ENCODE measurements at regions not wholly inside any gene's neighbourhood (a gene's known extent, or its start where the extent isn't known, plus 50 kb on each side); places are given as distances from the start of the nearest gene placed in this dataset.

DNA sequence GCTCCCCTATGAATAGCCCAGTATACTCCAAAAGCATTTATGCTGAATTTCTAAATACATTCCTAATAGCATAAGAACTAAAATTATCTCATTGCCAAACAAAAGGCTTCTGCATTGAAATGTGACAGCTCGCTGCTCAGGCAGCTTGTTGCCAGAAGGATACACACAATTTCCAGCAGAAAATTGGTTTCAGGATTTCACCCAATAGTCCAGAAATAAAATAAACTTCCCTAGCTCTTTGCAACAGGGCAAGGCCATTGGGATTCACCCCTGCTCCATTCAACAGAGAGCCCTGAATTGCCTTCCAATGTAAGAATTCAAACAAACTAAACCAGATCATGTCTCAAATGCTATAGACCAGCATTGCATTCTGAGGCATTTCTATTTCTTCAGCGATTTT is 70.7 kb downstream of the RBM43 start (continued):
- TF ChIP-seq ZNF138 (CRISPR knock-in tag; conservative IDR thresholded peaks at IDR 0.05): no peak
- TF ChIP-seq, protein P1, sequence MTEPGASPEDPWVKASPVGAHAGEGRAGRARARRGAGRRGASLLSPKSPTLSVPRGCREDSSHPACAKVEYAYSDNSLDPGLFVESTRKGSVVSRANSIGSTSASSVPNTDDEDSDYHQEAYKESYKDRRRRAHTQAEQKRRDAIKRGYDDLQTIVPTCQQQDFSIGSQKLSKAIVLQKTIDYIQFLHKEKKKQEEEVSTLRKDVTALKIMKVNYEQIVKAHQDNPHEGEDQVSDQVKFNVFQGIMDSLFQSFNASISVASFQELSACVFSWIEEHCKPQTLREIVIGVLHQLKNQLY (CRISPR knock-in tag; IDR thresholded peaks at IDR 0.05): no peak
- TF ChIP-seq, protein P2, sequence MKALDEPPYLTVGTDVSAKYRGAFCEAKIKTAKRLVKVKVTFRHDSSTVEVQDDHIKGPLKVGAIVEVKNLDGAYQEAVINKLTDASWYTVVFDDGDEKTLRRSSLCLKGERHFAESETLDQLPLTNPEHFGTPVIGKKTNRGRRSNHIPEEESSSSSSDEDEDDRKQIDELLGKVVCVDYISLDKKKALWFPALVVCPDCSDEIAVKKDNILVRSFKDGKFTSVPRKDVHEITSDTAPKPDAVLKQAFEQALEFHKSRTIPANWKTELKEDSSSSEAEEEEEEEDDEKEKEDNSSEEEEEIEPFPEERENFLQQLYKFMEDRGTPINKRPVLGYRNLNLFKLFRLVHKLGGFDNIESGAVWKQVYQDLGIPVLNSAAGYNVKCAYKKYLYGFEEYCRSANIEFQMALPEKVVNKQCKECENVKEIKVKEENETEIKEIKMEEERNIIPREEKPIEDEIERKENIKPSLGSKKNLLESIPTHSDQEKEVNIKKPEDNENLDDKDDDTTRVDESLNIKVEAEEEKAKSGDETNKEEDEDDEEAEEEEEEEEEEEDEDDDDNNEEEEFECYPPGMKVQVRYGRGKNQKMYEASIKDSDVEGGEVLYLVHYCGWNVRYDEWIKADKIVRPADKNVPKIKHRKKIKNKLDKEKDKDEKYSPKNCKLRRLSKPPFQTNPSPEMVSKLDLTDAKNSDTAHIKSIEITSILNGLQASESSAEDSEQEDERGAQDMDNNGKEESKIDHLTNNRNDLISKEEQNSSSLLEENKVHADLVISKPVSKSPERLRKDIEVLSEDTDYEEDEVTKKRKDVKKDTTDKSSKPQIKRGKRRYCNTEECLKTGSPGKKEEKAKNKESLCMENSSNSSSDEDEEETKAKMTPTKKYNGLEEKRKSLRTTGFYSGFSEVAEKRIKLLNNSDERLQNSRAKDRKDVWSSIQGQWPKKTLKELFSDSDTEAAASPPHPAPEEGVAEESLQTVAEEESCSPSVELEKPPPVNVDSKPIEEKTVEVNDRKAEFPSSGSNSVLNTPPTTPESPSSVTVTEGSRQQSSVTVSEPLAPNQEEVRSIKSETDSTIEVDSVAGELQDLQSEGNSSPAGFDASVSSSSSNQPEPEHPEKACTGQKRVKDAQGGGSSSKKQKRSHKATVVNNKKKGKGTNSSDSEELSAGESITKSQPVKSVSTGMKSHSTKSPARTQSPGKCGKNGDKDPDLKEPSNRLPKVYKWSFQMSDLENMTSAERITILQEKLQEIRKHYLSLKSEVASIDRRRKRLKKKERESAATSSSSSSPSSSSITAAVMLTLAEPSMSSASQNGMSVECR (CRISPR knock-in tag; IDR thresholded peaks at IDR 0.05; ENCODE audit: borderline replicate concordance): no peak
- TF ChIP-seq, protein P3, sequence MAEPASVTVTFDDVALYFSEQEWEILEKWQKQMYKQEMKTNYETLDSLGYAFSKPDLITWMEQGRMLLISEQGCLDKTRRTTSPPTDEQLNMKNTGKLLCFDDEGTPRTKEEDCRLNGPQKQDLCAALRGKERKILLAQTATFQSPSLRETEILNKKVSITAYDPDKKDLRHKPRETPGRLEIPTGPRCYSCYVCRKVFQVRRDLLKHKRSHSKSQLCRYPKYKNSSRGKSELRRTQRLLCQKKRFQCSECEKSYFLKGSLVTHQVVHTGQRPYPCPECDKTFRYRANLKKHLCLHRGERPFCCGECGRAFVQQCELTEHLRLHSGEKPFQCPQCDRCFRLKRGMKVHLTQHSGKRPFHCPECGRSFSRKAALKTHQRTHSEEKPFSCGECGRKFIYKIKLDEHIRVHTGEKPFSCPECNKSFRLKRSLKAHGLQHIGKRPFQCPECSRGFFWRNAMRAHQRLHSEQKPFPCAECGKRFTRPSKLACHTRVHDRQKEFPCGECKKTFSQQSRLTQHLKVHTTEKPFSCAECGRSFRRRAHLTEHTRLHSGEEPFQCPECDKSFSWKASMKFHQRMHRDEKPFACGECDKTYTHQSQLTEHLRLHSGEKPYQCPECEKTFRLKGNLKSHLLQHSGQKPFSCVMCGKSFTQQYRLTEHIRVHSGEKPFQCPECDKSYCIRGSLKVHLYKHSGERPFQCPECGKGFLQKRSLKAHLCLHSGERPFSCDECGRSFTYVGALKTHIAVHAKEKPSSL (CRISPR knock-in tag; conservative IDR thresholded peaks at IDR 0.05): no peak

DNA sequence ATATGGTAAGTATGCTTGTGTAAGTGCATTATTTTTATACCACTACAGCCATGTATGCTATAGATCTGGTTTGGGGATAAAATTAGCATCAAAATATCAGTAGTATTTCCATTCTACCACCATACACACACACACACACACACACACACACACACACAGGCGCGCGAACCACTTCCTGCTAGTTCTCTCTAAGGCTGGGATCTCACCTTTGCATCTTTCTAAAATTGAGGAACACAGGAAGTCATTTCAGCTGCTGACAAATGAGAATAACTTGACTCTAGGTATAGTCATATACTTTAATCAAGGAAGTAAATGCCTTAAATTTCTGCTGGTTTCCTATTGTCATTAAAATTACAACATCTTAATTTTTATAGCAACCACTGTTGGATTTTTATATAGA is 72.5 kb downstream of the RBM43 start:
- ATAC-seq: no peak
- Mint-ChIP-seq H3K4me1 (no peaks in the 10 kb centered on the region), H3K4me3 (no peak overlapping the region), H3K36me3 (no peaks in the 10 kb centered on the region; the same call in 1 of the 2 replicates), H3K27me3 (ENCODE audit: low read depth) (no peaks in the 10 kb centered on the region), H3K27ac (no peak overlapping the region), H3K9me3 (no peaks in the 10 kb centered on the region)
- ChIA-PET POLR2A (no interaction called here), CTCF (interaction anchor here (1.6 kb wide), 1 partner anchor 50 kb away, joined by 4 read pairs; no protein-coding TSS in a partner anchor)
- DNase-seq (ENCODE audit: low spot score): no peak
- TF ChIP-seq MYBL2 (CRISPR knock-in tag; IDR thresholded peaks at IDR 0.05) (no peak), JUN (CRISPR knock-in tag; IDR thresholded peaks at IDR 0.05) (no peak), NFYB (CRISPR knock-in tag; conservative IDR thresholded peaks at IDR 0.05; ENCODE audit: low read depth) (no peak), CREB1 (CRISPR knock-in tag; IDR thresholded peaks at IDR 0.05) (no peak)
- TF ChIP-seq, protein P4, sequence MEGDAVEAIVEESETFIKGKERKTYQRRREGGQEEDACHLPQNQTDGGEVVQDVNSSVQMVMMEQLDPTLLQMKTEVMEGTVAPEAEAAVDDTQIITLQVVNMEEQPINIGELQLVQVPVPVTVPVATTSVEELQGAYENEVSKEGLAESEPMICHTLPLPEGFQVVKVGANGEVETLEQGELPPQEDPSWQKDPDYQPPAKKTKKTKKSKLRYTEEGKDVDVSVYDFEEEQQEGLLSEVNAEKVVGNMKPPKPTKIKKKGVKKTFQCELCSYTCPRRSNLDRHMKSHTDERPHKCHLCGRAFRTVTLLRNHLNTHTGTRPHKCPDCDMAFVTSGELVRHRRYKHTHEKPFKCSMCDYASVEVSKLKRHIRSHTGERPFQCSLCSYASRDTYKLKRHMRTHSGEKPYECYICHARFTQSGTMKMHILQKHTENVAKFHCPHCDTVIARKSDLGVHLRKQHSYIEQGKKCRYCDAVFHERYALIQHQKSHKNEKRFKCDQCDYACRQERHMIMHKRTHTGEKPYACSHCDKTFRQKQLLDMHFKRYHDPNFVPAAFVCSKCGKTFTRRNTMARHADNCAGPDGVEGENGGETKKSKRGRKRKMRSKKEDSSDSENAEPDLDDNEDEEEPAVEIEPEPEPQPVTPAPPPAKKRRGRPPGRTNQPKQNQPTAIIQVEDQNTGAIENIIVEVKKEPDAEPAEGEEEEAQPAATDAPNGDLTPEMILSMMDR (IDR thresholded peaks at IDR 0.05): no peak

DNA sequence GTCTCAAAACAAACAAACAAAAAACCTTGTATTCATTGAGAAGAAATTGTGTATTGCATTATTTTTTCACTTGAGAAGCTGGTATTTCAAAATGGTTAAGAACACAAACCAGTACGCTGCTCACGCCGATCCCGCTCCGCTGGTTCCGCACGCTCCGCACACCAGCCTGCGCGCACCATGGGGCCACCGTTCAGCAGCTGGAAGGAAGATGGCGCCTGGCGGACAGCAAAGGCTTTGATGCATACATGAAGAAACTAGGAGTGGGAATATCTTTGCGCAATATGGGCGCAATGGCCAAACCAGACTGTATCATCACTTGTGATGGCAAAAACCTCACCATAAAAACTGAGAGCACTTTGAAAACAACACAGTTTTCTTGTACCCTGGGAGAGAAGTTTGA is 75.7 kb downstream of the RBM43 start:
- H3K4me1 Mint-ChIP-seq: peaks cover 3% of the 10 kb centered on the region; the same call in 1 of the 2 replicates
- H3K4me3 Mint-ChIP-seq: no peak overlapping the region
- ChIA-PET POLR2A (no interaction called here), CTCF (no interaction called here)
- no peaks in the 10 kb centered on the region; the same call in 1 of the 2 replicates for H3K36me3 Mint-ChIP-seq
- no peaks in the 10 kb centered on the region for H3K27me3 Mint-ChIP-seq (ENCODE audit: low read depth)
- no peak overlapping the region for H3K27ac Mint-ChIP-seq
- DNase-seq (ENCODE audit: low spot score) (no peak), ATAC-seq (no peak)
- H3K9me3 Mint-ChIP-seq: no peaks in the 10 kb centered on the region
- TF ChIP-seq, protein P5, sequence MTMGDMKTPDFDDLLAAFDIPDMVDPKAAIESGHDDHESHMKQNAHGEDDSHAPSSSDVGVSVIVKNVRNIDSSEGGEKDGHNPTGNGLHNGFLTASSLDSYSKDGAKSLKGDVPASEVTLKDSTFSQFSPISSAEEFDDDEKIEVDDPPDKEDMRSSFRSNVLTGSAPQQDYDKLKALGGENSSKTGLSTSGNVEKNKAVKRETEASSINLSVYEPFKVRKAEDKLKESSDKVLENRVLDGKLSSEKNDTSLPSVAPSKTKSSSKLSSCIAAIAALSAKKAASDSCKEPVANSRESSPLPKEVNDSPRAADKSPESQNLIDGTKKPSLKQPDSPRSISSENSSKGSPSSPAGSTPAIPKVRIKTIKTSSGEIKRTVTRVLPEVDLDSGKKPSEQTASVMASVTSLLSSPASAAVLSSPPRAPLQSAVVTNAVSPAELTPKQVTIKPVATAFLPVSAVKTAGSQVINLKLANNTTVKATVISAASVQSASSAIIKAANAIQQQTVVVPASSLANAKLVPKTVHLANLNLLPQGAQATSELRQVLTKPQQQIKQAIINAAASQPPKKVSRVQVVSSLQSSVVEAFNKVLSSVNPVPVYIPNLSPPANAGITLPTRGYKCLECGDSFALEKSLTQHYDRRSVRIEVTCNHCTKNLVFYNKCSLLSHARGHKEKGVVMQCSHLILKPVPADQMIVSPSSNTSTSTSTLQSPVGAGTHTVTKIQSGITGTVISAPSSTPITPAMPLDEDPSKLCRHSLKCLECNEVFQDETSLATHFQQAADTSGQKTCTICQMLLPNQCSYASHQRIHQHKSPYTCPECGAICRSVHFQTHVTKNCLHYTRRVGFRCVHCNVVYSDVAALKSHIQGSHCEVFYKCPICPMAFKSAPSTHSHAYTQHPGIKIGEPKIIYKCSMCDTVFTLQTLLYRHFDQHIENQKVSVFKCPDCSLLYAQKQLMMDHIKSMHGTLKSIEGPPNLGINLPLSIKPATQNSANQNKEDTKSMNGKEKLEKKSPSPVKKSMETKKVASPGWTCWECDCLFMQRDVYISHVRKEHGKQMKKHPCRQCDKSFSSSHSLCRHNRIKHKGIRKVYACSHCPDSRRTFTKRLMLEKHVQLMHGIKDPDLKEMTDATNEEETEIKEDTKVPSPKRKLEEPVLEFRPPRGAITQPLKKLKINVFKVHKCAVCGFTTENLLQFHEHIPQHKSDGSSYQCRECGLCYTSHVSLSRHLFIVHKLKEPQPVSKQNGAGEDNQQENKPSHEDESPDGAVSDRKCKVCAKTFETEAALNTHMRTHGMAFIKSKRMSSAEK (CRISPR knock-in tag; IDR thresholded peaks at IDR 0.05; ENCODE audit: borderline replicate concordance): no peak
- TF ChIP-seq TP53 (CRISPR knock-in tag; IDR thresholded peaks at IDR 0.05): no peak
- TF ChIP-seq ZNF416 (CRISPR knock-in tag; IDR thresholded peaks at IDR 0.05): no peak
- TF ChIP-seq, protein P6, sequence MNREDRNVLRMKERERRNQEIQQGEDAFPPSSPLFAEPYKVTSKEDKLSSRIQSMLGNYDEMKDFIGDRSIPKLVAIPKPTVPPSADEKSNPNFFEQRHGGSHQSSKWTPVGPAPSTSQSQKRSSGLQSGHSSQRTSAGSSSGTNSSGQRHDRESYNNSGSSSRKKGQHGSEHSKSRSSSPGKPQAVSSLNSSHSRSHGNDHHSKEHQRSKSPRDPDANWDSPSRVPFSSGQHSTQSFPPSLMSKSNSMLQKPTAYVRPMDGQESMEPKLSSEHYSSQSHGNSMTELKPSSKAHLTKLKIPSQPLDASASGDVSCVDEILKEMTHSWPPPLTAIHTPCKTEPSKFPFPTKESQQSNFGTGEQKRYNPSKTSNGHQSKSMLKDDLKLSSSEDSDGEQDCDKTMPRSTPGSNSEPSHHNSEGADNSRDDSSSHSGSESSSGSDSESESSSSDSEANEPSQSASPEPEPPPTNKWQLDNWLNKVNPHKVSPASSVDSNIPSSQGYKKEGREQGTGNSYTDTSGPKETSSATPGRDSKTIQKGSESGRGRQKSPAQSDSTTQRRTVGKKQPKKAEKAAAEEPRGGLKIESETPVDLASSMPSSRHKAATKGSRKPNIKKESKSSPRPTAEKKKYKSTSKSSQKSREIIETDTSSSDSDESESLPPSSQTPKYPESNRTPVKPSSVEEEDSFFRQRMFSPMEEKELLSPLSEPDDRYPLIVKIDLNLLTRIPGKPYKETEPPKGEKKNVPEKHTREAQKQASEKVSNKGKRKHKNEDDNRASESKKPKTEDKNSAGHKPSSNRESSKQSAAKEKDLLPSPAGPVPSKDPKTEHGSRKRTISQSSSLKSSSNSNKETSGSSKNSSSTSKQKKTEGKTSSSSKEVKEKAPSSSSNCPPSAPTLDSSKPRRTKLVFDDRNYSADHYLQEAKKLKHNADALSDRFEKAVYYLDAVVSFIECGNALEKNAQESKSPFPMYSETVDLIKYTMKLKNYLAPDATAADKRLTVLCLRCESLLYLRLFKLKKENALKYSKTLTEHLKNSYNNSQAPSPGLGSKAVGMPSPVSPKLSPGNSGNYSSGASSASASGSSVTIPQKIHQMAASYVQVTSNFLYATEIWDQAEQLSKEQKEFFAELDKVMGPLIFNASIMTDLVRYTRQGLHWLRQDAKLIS (CRISPR knock-in tag; IDR thresholded peaks at IDR 0.05; ENCODE audit: borderline replicate concordance): no peak
- TF ChIP-seq, protein P7, sequence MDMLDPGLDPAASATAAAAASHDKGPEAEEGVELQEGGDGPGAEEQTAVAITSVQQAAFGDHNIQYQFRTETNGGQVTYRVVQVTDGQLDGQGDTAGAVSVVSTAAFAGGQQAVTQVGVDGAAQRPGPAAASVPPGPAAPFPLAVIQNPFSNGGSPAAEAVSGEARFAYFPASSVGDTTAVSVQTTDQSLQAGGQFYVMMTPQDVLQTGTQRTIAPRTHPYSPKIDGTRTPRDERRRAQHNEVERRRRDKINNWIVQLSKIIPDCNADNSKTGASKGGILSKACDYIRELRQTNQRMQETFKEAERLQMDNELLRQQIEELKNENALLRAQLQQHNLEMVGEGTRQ (CRISPR knock-in tag; IDR thresholded peaks at IDR 0.05): no peak
- no peak for TF ChIP-seq KAT7 (CRISPR knock-in tag; IDR thresholded peaks at IDR 0.05; ENCODE audit: borderline replicate concordance)

Measured in WTC11 (cell line).